ENCODE measurements at regions not wholly inside any gene's neighbourhood (a gene's known extent, or its start where the extent isn't known, plus 50 kb on each side); places are given as distances from the start of the nearest gene placed in this dataset.

DNA sequence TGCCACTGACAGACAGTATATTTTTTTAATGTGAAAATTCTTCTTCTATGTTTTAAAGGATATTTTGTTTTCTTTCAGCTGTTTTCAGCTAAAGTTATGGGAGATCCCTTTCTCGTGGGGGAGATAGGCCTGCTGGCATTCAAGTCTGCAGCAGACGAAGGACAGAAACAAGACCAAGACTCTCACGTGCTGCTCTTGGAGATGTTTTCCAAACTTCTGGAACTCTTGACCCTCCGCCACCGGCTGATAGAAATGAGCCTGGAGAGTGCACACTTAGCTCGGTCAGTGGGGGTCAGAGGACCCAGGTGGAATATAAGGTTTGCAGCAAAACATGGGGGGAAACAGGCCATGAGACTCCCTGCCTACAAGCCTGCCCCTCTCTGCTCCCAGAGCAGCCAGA lies 120.5 kb downstream of the CD164 start:
- H3K79me1 ChIP-seq (ENCODE audit: low read depth, low read length), result no peaks in the 10 kb centered on the region
- H3K14ac ChIP-seq (ENCODE audit: low read length), result no peak overlapping the region
- H3K4ac ChIP-seq (ENCODE audit: low read length), result no peak overlapping the region
- no peak overlapping the region for H2BK120ac ChIP-seq (ENCODE audit: low read depth, low read length)
- H2AK5ac ChIP-seq (ENCODE audit: low read depth, low read length), result no peak overlapping the region
- no peak overlapping the region for H4K8ac ChIP-seq (ENCODE audit: low read depth, low read length)
- H2BK12ac ChIP-seq (ENCODE audit: low read length), result no peak overlapping the region
- H3K4me1 ChIP-seq (ENCODE audit: control insufficient read depth in 2 of 2, insufficient read depth in 1 of 2, low read depth in 1 of 2, low read length in 2 of 2), result no peaks in the 10 kb centered on the region
- WGBS, 2 donors (ENCODE audit: extremely low coverage in 2 of 2, insufficient read length in 2 of 2, insufficient replicate concordance in 1 of 2), result no CpG with 5 or more reads among the region's 6 CpGs
- no peak overlapping the region for H3K27ac ChIP-seq (replicated peaks; ENCODE audit: low read length)
- H3K27me3 ChIP-seq (ENCODE audit: control insufficient read depth in 3 of 3, insufficient read depth in 3 of 3, low read depth in 1 of 3, low read length in 3 of 3), result no peaks in the 10 kb centered on the region
- H3K18ac ChIP-seq (ENCODE audit: low read length), result no peak overlapping the region
- H3K36me3 ChIP-seq (replicated peaks in 1 of 2; ENCODE audit: control insufficient read depth in 2 of 2, insufficient read depth in 2 of 2, low read length in 2 of 2), result no peaks in the 10 kb centered on the region
- no peak overlapping the region for H3K4me3 ChIP-seq (ENCODE audit: low read length in 2 of 2)
- H4K91ac ChIP-seq (ENCODE audit: low read depth, low read length, poor library complexity), result no peak overlapping the region
- H2BK5ac ChIP-seq (ENCODE audit: low read length), result no peak overlapping the region
- H2BK15ac ChIP-seq (ENCODE audit: low read length), result no peak overlapping the region
- H3K9ac ChIP-seq (ENCODE audit: low read depth, low read length, poor library complexity), result no peak overlapping the region
- no peak overlapping the region for H3K4me2 ChIP-seq (ENCODE audit: insufficient read depth, low read length, poor library complexity, severe bottlenecking)
- H3K9me3 ChIP-seq (replicated peaks in 1 of 2; ENCODE audit: control insufficient read depth in 2 of 2, insufficient read depth in 1 of 2, low read depth in 1 of 2, low read length in 2 of 2), result no peaks in the 10 kb centered on the region
- H2AFZ ChIP-seq (ENCODE audit: low read length), result no peak overlapping the region
- no peak overlapping the region for H3K23ac ChIP-seq (ENCODE audit: low read depth, low read length, poor library complexity)
- DNase-seq (ENCODE audit: low spot score), result no peak

DNA sequence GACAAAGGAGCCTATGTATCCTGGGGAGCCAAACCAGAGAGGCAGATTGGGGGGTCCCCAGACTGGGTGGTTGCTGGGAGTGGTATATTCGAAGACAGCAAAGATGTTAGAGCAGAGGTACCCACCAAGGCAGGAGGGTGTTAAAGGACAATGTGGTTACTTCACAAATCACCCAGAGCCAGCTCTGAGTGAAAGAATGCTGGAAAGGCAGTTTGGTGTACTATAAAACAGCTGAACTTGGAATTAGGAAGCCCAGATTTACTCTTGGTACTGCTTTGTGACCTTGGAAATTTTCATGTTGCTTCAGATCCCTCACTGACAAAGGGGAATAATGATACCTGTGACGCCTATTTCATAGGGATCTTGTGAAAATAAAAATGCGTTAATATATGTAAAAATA lies 121.6 kb downstream of the CD164 start:
- no peak overlapping the region for H3K9ac ChIP-seq (ENCODE audit: low read depth, low read length, poor library complexity)
- no peak overlapping the region for H2BK15ac ChIP-seq (ENCODE audit: low read length)
- no peak overlapping the region for H3K14ac ChIP-seq (ENCODE audit: low read length)
- no peak overlapping the region for H3K18ac ChIP-seq (ENCODE audit: low read length)
- H2BK12ac ChIP-seq (ENCODE audit: low read length), result no peak overlapping the region
- H2BK120ac ChIP-seq (ENCODE audit: low read depth, low read length), result no peak overlapping the region
- H2AK5ac ChIP-seq (ENCODE audit: low read depth, low read length), result no peak overlapping the region
- no peak overlapping the region for H4K8ac ChIP-seq (ENCODE audit: low read depth, low read length)
- no peak overlapping the region for H2AFZ ChIP-seq (ENCODE audit: low read length)
- H3K27me3 ChIP-seq (ENCODE audit: control insufficient read depth in 3 of 3, insufficient read depth in 3 of 3, low read depth in 1 of 3, low read length in 3 of 3), result no peaks in the 10 kb centered on the region
- no peak for DNase-seq (ENCODE audit: low spot score)
- no peak overlapping the region for H3K4me2 ChIP-seq (ENCODE audit: insufficient read depth, low read length, poor library complexity, severe bottlenecking)
- no peak overlapping the region for H4K91ac ChIP-seq (ENCODE audit: low read depth, low read length, poor library complexity)
- H3K4ac ChIP-seq (ENCODE audit: low read length), result no peak overlapping the region
- H3K9me3 ChIP-seq (replicated peaks in 1 of 2; ENCODE audit: control insufficient read depth in 2 of 2, insufficient read depth in 1 of 2, low read depth in 1 of 2, low read length in 2 of 2), result no peaks in the 10 kb centered on the region
- no peaks in the 10 kb centered on the region for H3K4me1 ChIP-seq (ENCODE audit: control insufficient read depth in 2 of 2, insufficient read depth in 1 of 2, low read depth in 1 of 2, low read length in 2 of 2)
- no peak overlapping the region for H3K23ac ChIP-seq (ENCODE audit: low read depth, low read length, poor library complexity)
- no CpG with 5 or more reads among the region's 3 CpGs for WGBS, 2 donors (ENCODE audit: extremely low coverage in 2 of 2, insufficient read length in 2 of 2, insufficient replicate concordance in 1 of 2)
- H3K36me3 ChIP-seq (replicated peaks in 1 of 2; ENCODE audit: control insufficient read depth in 2 of 2, insufficient read depth in 2 of 2, low read length in 2 of 2), result no peaks in the 10 kb centered on the region
- H2BK5ac ChIP-seq (ENCODE audit: low read length), result no peak overlapping the region
- H3K79me1 ChIP-seq (ENCODE audit: low read depth, low read length), result no peaks in the 10 kb centered on the region
- H3K27ac ChIP-seq (replicated peaks; ENCODE audit: low read length), result no peak overlapping the region
- H3K4me3 ChIP-seq (ENCODE audit: low read length in 2 of 2), result no peak overlapping the region

DNA sequence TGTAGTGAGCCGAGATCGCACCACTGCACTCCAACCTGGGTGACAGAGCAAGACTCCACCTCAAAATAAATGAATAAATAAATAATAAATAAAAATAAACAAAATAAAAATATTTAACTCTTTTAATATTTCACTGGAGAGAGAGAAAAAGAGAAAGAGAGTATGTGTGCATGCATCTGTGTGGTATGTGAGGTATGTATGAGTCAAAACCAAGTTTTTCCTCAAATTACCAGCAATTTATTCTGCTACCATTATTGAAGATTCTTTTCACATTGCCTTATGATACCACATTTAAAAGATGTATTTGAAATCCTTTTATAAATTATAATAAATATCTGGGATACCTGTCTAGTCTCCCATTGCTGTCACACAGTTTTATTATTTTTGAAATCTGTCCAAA lies 122.1 kb downstream of the CD164 start:
- no peak overlapping the region for H2BK120ac ChIP-seq (ENCODE audit: low read depth, low read length)
- no peaks in the 10 kb centered on the region for H3K4me1 ChIP-seq (ENCODE audit: control insufficient read depth in 2 of 2, insufficient read depth in 1 of 2, low read depth in 1 of 2, low read length in 2 of 2)
- no peak overlapping the region for H3K27ac ChIP-seq (replicated peaks; ENCODE audit: low read length)
- no peak overlapping the region for H2BK12ac ChIP-seq (ENCODE audit: low read length)
- no peaks in the 10 kb centered on the region for H3K36me3 ChIP-seq (replicated peaks in 1 of 2; ENCODE audit: control insufficient read depth in 2 of 2, insufficient read depth in 2 of 2, low read length in 2 of 2)
- no peaks in the 10 kb centered on the region for H3K9me3 ChIP-seq (replicated peaks in 1 of 2; ENCODE audit: control insufficient read depth in 2 of 2, insufficient read depth in 1 of 2, low read depth in 1 of 2, low read length in 2 of 2)
- H4K91ac ChIP-seq (ENCODE audit: low read depth, low read length, poor library complexity), result no peak overlapping the region
- no peak overlapping the region for H3K4me2 ChIP-seq (ENCODE audit: insufficient read depth, low read length, poor library complexity, severe bottlenecking)
- H3K27me3 ChIP-seq (ENCODE audit: control insufficient read depth in 3 of 3, insufficient read depth in 3 of 3, low read depth in 1 of 3, low read length in 3 of 3), result no peaks in the 10 kb centered on the region
- no peak overlapping the region for H2BK5ac ChIP-seq (ENCODE audit: low read length)
- no peak overlapping the region for H3K4me3 ChIP-seq (ENCODE audit: low read length in 2 of 2)
- DNase-seq (ENCODE audit: low spot score), result no peak
- no peaks in the 10 kb centered on the region for H3K79me1 ChIP-seq (ENCODE audit: low read depth, low read length)
- H2AK5ac ChIP-seq (ENCODE audit: low read depth, low read length), result no peak overlapping the region
- no peak overlapping the region for H4K8ac ChIP-seq (ENCODE audit: low read depth, low read length)
- H3K4ac ChIP-seq (ENCODE audit: low read length), result no peak overlapping the region
- H3K9ac ChIP-seq (ENCODE audit: low read depth, low read length, poor library complexity), result no peak overlapping the region
- H3K23ac ChIP-seq (ENCODE audit: low read depth, low read length, poor library complexity), result no peak overlapping the region
- H2AFZ ChIP-seq (ENCODE audit: low read length), result no peak overlapping the region
- WGBS, 2 donors (ENCODE audit: extremely low coverage in 2 of 2, insufficient read length in 2 of 2, insufficient replicate concordance in 1 of 2), result no CpG with 5 or more reads among the region's 2 CpGs
- H3K14ac ChIP-seq (ENCODE audit: low read length), result no peak overlapping the region
- no peak overlapping the region for H3K18ac ChIP-seq (ENCODE audit: low read length)
- H2BK15ac ChIP-seq (ENCODE audit: low read length), result no peak overlapping the region

DNA sequence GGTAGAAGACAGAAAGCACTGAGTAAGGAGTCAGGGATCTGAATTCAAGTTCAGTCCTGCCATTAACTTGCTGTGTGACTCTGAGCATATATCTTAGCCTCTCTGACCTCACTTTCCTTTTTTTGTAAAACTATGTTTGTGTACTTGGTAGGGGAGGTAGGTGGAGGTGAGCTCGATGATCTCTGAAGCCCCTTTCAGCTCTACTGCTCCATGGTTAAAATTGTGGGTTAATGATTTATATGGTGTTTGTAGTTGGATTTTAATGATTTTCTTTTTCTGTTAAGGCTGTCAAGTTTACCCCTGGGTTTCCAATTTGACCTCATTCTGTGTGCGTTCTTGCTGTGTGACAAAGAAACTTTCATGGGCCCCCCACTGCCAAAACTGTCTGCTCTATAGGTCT lies 124.1 kb downstream of the CD164 start:
- no CpG with 5 or more reads among the region's 2 CpGs for WGBS, 2 donors (ENCODE audit: extremely low coverage in 2 of 2, insufficient read length in 2 of 2, insufficient replicate concordance in 1 of 2)
- Histone ChIP-seq H2AFZ (ENCODE audit: low read length) (no peak overlapping the region), H3K9me3 (replicated peaks in 1 of 2; ENCODE audit: control insufficient read depth in 2 of 2, insufficient read depth in 1 of 2, low read depth in 1 of 2, low read length in 2 of 2) (no peaks in the 10 kb centered on the region), H3K27ac (replicated peaks; ENCODE audit: low read length) (no peak overlapping the region), H3K4me3 (ENCODE audit: low read length in 2 of 2) (no peak overlapping the region), H3K4ac (ENCODE audit: low read length) (no peak overlapping the region), H3K4me2 (ENCODE audit: insufficient read depth, low read length, poor library complexity, severe bottlenecking) (no peak overlapping the region), H3K4me1 (ENCODE audit: control insufficient read depth in 2 of 2, insufficient read depth in 1 of 2, low read depth in 1 of 2, low read length in 2 of 2) (no peaks in the 10 kb centered on the region), H2BK12ac (ENCODE audit: low read length) (no peak overlapping the region), H3K27me3 (ENCODE audit: control insufficient read depth in 3 of 3, insufficient read depth in 3 of 3, low read depth in 1 of 3, low read length in 3 of 3) (peaks cover 0 to 3% (median 0%) of the 10 kb centered on the region in 3 experiments), H2BK5ac (ENCODE audit: low read length) (no peak overlapping the region), H3K23ac (ENCODE audit: low read depth, low read length, poor library complexity) (no peak overlapping the region), H3K36me3 (replicated peaks in 1 of 2; ENCODE audit: control insufficient read depth in 2 of 2, insufficient read depth in 2 of 2, low read length in 2 of 2) (no peaks in the 10 kb centered on the region), H3K14ac (ENCODE audit: low read length) (no peak overlapping the region), H4K8ac (ENCODE audit: low read depth, low read length) (no peak overlapping the region), H3K9ac (ENCODE audit: low read depth, low read length, poor library complexity) (no peak overlapping the region), H2AK5ac (ENCODE audit: low read depth, low read length) (no peak overlapping the region), H2BK15ac (ENCODE audit: low read length) (no peak overlapping the region), H3K18ac (ENCODE audit: low read length) (no peak overlapping the region), H2BK120ac (ENCODE audit: low read depth, low read length) (no peak overlapping the region), H4K91ac (ENCODE audit: low read depth, low read length, poor library complexity) (no peak overlapping the region), H3K79me1 (ENCODE audit: low read depth, low read length) (no peaks in the 10 kb centered on the region)
- DNase-seq (ENCODE audit: low spot score), result no peak

Data from neuronal stem cell (in vitro differentiated cells).